Hepatocyte (in vitro differentiated cells): ENCODE measurements at regions not wholly inside any gene's neighbourhood (a gene's known extent, or its start where the extent isn't known, plus 50 kb on each side); places are given as distances from the start of the nearest gene placed in this dataset.

Source experiments
- EZH2 ChIP-seq: fragments of 200-600 bp; sonication (generic); IDR thresholded peaks from 2 replicates; pipeline ENCODE4 v1.6.1; 2016; ENCODE audit warnings: antibody characterized with exemption, mild to moderate bottlenecking, borderline replicate concordance
- EZH2phosphoT487 ChIP-seq: fragments of 200-600 bp; sonication (generic); IDR thresholded peaks from one replicate; pipeline ENCODE4 v1.6.1; 2018; ENCODE audit warnings: antibody characterized with exemption, mild to moderate bottlenecking, low read depth, moderate library complexity; ENCODE audit not compliant: unreplicated experiment, severe bottlenecking
- TF ChIP-seq, protein P1 (sequence below): fragments of 200-600 bp; sonication (generic); IDR thresholded peaks from 2 replicates; pipeline ENCODE4 v1.5.1; 2016; ENCODE audit warnings: antibody characterized with exemption, mild to moderate bottlenecking; ENCODE audit not compliant: poor library complexity

DNA sequence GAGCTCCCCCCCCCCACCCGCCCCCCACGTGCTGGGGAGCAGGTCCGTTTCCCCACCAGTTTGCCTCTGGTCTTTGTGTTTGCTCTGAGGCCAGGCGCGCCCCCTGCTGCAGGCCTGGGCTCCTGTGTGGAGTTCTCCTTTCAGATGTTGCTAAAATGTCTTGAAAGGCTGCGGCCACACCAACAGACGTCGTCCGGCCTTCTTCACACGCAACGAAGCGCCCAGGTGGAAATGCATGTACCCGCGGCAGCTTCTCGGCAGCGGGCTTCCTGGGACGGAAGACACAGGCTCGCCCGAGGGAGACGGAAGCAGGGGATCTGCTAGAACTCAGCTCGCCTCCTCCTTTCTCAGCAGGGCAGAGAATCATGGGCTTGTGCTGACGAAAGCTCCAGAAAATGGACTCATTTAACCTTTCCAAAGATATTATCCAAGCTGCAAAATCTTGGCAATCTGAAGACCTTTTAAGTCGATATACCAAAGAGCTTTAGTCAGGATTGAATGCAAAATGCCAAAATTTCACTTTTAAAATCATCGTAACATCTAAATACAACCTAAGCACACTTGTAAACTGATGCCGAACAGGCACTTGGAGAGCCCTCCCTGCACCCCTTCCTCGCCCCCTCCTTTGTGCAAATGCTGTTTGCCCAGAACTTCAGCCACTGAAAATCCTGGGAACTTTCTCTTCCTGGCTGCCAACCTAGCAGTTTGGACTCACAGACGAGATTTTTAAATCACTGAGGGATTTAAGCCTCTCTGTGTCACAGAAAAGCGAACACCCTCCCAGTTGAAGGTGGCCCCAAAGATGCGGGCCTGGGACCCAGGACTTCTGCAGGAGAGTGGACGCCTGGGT is 125.5 kb upstream of the ZNF516 start:
- TF ChIP-seq, protein P1, sequence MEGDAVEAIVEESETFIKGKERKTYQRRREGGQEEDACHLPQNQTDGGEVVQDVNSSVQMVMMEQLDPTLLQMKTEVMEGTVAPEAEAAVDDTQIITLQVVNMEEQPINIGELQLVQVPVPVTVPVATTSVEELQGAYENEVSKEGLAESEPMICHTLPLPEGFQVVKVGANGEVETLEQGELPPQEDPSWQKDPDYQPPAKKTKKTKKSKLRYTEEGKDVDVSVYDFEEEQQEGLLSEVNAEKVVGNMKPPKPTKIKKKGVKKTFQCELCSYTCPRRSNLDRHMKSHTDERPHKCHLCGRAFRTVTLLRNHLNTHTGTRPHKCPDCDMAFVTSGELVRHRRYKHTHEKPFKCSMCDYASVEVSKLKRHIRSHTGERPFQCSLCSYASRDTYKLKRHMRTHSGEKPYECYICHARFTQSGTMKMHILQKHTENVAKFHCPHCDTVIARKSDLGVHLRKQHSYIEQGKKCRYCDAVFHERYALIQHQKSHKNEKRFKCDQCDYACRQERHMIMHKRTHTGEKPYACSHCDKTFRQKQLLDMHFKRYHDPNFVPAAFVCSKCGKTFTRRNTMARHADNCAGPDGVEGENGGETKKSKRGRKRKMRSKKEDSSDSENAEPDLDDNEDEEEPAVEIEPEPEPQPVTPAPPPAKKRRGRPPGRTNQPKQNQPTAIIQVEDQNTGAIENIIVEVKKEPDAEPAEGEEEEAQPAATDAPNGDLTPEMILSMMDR, result peak; percentile 76
- TF ChIP-seq EZH2, result no peak
- no peak for TF ChIP-seq EZH2phosphoT487
